A673 (cell line): ENCODE measurements at regions not wholly inside any gene's neighbourhood (a gene's known extent, or its start where the extent isn't known, plus 50 kb on each side); places are given as distances from the start of the nearest gene placed in this dataset.

Experiments
- EZH2 ChIP-seq: fragments of 200-600 bp; sonication (generic); IDR thresholded peaks from 2 replicates; pipeline ENCODE4 v1.6.1; 2017; ENCODE audit warnings: borderline replicate concordance, low read depth, mild to moderate bottlenecking, mixed read lengths, antibody characterized with exemption, low read length; ENCODE audit not compliant: poor library complexity, severe bottlenecking
- TF ChIP-seq, protein P1 (sequence below): fragments of 300-800, 200-600 bp; sonication (generic); conservative IDR thresholded peaks from 2 replicates; pipeline ENCODE4 v1.5.1; 2017; ENCODE audit warnings: low read depth, mild to moderate bottlenecking, antibody characterized with exemption, low read length, moderate library complexity, mixed read lengths

DNA sequence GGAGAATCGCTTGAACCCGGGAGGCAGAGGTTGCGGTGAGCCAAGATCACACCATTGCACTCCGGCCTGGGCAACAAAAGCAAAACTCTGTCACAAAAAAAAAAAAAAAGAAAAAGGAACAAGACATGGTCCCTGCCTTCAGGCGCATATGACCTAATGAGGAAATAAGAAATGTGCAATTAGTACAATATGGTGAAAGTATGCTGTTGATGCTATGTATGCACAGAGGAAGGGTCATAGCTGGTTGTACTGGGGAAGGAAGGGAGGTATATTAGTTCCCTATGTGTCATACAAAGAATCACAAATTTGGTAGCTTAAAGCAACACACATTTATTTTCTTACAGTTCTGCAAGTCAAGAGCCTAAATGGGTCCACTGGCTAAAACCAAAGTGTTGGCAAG lies 97.8 kb upstream of the MPP7 start:
- TF ChIP-seq, protein P1, sequence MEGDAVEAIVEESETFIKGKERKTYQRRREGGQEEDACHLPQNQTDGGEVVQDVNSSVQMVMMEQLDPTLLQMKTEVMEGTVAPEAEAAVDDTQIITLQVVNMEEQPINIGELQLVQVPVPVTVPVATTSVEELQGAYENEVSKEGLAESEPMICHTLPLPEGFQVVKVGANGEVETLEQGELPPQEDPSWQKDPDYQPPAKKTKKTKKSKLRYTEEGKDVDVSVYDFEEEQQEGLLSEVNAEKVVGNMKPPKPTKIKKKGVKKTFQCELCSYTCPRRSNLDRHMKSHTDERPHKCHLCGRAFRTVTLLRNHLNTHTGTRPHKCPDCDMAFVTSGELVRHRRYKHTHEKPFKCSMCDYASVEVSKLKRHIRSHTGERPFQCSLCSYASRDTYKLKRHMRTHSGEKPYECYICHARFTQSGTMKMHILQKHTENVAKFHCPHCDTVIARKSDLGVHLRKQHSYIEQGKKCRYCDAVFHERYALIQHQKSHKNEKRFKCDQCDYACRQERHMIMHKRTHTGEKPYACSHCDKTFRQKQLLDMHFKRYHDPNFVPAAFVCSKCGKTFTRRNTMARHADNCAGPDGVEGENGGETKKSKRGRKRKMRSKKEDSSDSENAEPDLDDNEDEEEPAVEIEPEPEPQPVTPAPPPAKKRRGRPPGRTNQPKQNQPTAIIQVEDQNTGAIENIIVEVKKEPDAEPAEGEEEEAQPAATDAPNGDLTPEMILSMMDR = no peak
- no peak for TF ChIP-seq EZH2
